ENCODE measurements at regions not wholly inside any gene's neighbourhood (a gene's known extent, or its start where the extent isn't known, plus 50 kb on each side); places are given as distances from the start of the nearest gene placed in this dataset.

DNA sequence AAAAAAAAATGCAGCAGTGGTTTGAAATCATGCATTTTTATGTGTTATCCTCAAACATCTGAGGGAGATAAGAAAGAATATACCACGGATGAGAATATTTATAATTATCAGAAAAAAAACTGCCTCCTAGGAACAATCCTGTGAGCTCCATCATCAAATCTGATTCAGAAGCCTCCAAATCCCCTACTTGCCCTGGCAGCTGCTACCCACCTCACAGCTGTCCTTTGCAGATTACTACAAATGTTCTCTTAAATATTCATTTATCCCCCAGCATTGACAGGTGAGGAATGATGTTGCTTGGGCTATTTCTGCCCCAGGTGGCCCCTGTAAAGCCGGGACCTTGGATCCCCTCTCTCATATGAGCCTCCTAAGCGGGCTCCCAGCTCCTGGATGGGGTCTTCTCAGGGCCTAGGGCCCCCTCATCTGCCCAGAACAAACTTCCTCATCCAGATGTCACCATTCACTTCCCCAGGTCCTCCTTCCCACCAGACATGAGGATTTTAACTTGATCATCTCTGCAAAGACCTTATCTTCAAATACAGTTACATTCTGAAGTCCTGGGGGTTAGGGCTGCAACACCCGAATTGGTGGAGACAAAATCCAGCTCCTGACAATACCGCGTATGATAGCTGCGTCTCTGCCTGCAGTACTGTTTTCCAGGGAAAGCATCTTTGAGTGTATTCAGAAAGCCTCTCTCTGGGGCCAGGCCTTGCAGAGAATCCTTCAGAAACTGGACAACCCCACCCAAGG is 81.9 kb upstream of the INSIG1 start:
- H3K27me3 ChIP-seq = peaks cover 0 to 86% (median 0%) of the 10 kb centered on the region in 4 donors
- H3K27ac ChIP-seq (replicated peaks in 1 of 4) = no peak overlapping the region
- peaks cover 0 to 13% (median 11%) of the 10 kb centered on the region in 4 donors for H3K4me1 ChIP-seq
- 70% methylated on average over 6 of the region's 7 CpGs for WGBS
- no peaks in the 10 kb centered on the region for H3K36me3 ChIP-seq
- no peak overlapping the region for H3K4me3 ChIP-seq
- H3K9me3 ChIP-seq = no peaks in the 10 kb centered on the region
- intact Hi-C loops (cut with DNase I) = no loop called here
- no peak for DNase-seq (ENCODE audit: extremely low spot score)
- TF ChIP-seq POLR2AphosphoS5 (IDR thresholded peaks at IDR 0.05) = no peak
- no peak for TF ChIP-seq CTCF (IDR thresholded peaks at IDR 0.05)
- TF ChIP-seq EP300 (IDR thresholded peaks at IDR 0.05) = no peak

- intact Hi-C loops (cut with DNase I) = no loop called here
- no peaks in the 10 kb centered on the region for H3K36me3 ChIP-seq
- H3K4me1 ChIP-seq = peaks cover 0 to 13% (median 11%) of the 10 kb centered on the region in 4 donors
- no peak overlapping the region for H3K4me3 ChIP-seq
- H3K27me3 ChIP-seq = peaks cover 0 to 82% (median 0%) of the 10 kb centered on the region in 4 donors
- 88% methylated on average over 8 of the region's 8 CpGs for whole genome bisulfite sequencing
- no peaks in the 10 kb centered on the region for H3K9me3 ChIP-seq
- TF ChIP-seq POLR2AphosphoS5 (IDR thresholded peaks at IDR 0.05) (no peak), CTCF (IDR thresholded peaks at IDR 0.05) (no peak), EP300 (IDR thresholded peaks at IDR 0.05) (no peak), POLR2A (IDR thresholded peaks at IDR 0.05; ENCODE audit: low read depth) (no peak)
- DNase-seq (ENCODE audit: extremely low spot score) = no peak
- H3K27ac ChIP-seq (replicated peaks in 1 of 4) = no peak overlapping the region
Measured at GRCh38 chr7:155216475-155217272, 81.0 kb upstream of the INSIG1 start.

DNA sequence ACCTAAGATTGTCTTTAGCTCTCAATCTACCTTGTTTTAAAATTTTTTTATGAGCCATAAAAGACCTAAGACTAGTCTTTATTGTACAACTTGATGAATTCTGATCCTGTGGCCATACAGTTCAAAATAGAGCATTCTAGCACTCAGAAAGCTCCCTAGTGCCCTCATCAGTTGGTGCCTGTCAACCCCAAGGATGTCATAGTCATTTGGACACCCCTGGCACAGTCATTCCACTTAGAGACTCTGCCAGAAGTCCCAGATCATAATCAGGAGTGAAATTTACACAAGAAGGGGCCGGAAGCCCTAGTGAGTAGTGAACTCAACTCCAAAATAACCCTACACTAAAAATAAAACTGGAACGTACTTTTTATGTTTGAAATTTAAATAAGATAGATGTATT is 80.0 kb upstream of the INSIG1 start:
- intact Hi-C loops (cut with DNase I) = no loop called here
- H3K9me3 ChIP-seq = no peaks in the 10 kb centered on the region
- H3K4me1 ChIP-seq = peaks cover 0 to 13% (median 11%) of the 10 kb centered on the region in 4 donors
- no peak overlapping the region for H3K27ac ChIP-seq (replicated peaks in 1 of 4)
- no peak overlapping the region for H3K4me3 ChIP-seq
- TF ChIP-seq EP300 (IDR thresholded peaks at IDR 0.05) (no peak), POLR2AphosphoS5 (IDR thresholded peaks at IDR 0.05) (no peak), POLR2A (IDR thresholded peaks at IDR 0.05; ENCODE audit: low read depth) (no peak), CTCF (IDR thresholded peaks at IDR 0.05) (no peak)
- H3K27me3 ChIP-seq = peaks cover 0 to 77% (median 0%) of the 10 kb centered on the region in 4 donors
- no peak for DNase-seq (ENCODE audit: extremely low spot score)
- no peaks in the 10 kb centered on the region for H3K36me3 ChIP-seq
- 69% methylated on average over 2 of the region's 2 CpGs for WGBS

DNA sequence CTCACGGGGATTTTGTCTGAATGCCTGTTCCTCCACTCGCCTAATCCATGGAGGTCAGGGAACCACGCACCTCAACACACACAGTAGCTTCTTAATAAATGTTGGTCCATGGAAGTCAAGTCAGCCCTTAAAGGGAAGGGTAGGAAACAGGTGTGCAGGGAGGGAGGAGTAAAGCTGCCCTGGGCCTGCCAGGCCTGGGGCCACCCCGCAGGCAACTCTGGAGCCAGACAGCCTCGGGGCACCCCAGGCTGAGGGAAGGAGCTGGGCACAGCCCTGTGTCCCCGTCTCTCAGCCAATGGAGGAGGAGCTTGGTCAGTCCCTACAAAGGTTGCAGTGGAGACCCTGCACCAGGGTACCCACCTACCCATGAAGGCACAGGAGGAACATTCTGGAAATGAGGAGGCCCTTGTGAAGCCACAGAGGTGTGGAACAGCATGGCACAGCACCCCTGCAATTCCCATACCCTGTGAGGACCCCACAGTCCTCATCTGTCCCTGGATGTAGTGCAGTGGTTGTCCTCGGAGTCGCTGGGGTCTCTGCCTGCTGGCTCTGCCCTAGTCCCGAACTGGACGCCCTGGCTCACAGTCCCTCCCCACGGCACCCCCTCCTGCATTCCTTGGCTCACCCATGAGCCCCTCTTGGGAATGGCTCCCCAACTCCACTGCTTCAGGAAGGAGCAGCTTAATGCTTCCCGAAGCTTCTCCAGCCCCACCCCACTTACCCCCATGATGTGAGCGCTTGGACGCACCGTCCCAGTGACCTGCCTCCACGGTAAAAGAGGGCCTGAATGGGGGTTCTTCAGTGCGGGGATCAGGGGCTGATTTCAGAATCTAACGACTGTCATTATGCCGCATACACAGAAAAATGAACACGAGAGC is 79.2 kb upstream of the INSIG1 start:
- no peaks in the 10 kb centered on the region for H3K9me3 ChIP-seq
- H3K4me3 ChIP-seq = no peak overlapping the region
- WGBS = 89% methylated on average over 19 of the region's 20 CpGs
- no peaks in the 10 kb centered on the region for H3K36me3 ChIP-seq
- H3K27ac ChIP-seq (replicated peaks in 1 of 4) = no peak overlapping the region
- no peak for TF ChIP-seq EP300 (IDR thresholded peaks at IDR 0.05)
- no peak for TF ChIP-seq POLR2AphosphoS5 (IDR thresholded peaks at IDR 0.05)
- TF ChIP-seq POLR2A (IDR thresholded peaks at IDR 0.05; ENCODE audit: low read depth) = no peak
- TF ChIP-seq CTCF (IDR thresholded peaks at IDR 0.05) = no peak
- peaks cover 0 to 74% (median 0%) of the 10 kb centered on the region in 4 donors for H3K27me3 ChIP-seq
- intact Hi-C loops (cut with DNase I) = no loop called here
- peaks cover 0 to 13% (median 11%) of the 10 kb centered on the region in 4 donors for H3K4me1 ChIP-seq
- DNase-seq (ENCODE audit: extremely low spot score) = no peak
